Stimulated activated naive CD8-positive, alpha-beta T cell treated with anti-CD3 and anti-CD28 coated beads, Interleukin-15, Interleukin-2, amounts not matched to agents 100 U/mL and 50 U/mL, for 24 hours (primary cell): ENCODE measurements at regions not wholly inside any gene's neighbourhood (a gene's known extent, or its start where the extent isn't known, plus 50 kb on each side); places are given as distances from the start of the nearest gene placed in this dataset.

ENCODE experiments used
- ATAC-seq: fragments of 150-1000 bp; cut with Tn5 transposase; one replicate; pipeline ENCODE4 v1.10.0; 2021
- DNase-seq: peaks from one replicate; pipeline ENCODE4 v3.0.0; 2021

DNA sequence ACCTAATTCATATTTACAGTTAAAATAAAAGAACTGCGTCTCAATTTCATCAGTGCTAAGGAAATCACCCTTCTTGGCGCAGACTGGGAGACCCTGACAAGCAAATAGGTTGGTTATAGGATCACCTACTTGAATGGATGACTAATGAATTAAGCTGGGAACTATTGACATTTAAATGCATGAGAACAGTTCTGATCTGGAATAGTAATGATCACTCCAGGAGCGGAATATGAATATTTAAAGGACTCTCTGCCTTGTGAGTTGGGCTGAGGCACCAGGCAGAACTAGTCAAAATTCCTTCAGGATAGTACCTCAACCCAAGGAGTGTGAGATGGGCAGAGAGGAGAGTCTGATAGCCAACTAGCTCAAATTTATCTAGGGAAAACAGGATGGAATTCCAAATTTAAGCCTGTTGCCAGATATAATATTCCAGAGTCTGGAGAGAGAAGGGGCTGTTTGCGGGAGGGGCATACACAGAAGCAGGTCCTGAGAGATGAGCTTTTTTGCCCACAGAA lies 364.4 kb downstream of the CSNK1G3 start:
- DNase-seq (no peak), ATAC-seq (no peak)

DNA sequence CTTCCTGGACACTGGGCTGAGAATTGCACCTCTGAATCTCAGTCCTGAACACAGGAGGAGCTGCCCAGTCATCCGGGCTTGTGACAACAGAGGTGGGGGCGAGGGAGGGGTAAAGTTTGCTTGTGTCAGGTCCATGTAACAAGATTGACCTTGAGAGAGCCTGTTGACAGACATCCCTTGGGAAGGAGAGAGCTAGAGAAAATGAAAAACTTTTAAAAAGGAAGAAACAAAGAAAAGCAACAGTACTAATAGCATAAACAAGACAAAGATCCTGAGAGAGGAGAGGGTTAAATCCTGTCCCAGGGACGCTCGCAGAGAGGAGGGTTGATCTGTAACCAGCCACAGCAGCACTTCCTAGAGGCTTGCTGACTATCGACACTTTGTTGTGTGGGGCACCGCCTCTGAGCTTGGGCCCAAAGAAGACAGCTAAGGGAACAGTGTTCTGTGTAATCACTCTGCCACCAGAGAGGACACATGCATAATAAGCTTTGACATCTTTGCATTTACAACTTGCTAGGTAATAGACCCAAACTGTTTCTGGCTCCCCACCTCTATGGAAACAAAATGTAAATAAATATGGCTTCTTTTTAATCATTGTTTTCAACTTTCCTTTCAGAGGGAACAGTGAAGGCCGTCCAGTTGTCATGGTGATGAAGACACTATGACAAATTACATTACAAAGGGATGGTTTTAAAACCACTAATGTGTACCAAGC lies 363.7 kb downstream of the CSNK1G3 start:
- DNase-seq (no peak), ATAC-seq (no peak)

DNA sequence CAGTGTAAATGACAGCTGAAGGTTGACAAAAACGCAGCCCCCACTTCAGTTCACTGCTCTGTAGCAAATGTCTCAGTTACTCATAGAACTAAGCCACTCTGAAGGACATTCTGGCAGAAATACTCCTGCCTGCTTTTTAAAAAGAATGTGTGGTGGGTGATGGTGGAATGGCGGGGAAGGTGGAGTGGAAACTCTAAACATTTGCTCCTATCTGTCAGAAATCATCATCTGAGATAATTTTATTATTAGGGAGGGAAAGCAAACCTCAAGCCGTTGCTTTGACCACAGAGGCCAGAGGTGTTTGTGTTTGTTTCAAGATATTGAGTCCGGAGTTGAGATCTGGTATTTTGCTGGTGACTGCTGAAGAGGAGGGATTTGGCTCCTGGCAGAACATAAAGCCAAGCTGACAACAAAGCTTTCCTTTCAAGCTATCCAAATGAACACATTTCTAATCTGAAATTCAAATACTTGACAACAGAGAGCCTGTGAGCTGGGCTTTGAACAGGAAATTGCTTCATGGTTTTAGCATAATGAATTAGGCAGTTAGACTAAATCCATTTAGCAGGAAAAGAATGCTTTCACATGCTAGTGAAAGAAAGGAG lies 362.7 kb downstream of the CSNK1G3 start:
- ATAC-seq (no peak), DNase-seq (no peak)

DNA sequence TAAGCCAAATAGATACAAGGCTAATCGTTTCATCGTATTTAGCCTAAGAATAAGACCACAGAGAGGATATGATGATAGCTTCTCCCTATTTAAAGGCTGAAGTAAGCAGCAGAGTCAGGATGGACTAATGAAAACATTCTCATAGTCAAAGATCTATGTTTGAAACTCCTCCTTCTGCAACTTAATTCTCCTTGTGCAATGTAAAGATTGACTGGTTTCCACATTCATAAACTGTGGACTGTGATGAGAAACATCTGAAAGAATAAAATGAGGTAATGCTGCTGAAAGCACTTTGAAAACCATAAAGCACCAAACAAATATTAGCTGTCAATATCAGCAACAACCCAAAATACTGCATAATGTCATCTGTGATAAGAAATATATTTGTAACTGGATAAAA lies 361.9 kb downstream of the CSNK1G3 start:
- DNase-seq (no peak), ATAC-seq (no peak)

DNA sequence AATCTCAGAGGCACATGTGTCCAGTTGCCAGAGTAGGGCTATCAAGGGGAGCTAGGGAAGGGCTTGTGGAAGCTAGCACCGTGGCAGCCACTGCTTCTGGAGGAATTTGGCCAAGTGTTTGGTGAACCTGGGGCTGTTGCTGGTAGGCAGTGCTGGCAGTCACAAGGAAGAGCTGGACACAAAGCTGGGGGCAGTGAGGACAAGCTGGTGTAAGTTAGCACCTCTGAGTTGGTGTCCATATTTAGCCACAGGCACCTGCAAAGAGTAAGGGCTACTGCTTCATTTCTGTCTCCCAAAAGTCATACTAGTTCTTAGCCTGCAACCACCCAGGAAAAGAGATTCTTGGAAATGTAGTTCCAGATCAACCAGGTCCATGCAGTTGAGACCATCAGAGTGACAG lies 359.4 kb downstream of the CSNK1G3 start:
- ATAC-seq (no peak), DNase-seq (no peak)

DNA sequence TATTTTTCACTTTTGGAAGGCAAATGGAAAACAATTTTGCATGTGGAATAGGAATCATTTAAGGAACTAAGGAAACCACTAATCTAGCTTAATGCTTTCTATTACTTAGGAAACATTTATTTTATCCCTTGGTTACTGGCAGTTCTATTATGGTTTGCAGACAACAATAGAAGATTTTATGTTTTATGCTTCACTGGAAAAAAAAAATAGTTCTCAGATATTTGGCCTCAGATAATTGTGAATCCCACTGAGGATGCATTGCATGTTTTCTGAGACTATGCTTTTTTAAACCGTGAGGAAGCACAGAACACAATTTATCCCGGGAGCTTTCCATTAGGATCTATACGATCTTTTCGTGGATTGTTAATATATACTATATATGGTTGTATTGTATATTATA lies 356.9 kb downstream of the CSNK1G3 start:
- DNase-seq (no peak), ATAC-seq (no peak)

DNA sequence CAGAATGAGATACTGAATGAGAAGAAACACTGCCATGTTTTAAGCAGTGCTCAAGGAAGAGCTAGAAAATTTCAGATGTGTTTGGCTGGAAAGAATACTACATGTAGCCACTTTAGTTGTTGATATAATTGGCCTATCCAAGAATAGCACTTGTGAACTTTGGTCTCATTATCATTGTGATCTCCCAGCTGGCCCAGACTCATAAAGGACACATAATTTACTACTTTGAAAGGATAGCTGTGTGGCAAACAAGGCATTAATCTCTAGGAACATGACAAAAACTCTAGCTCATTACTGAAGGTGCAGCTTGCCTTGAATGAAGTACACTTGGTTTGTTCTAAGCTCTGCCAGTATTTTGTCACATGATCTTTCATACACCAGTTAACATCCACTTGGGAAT lies 356.3 kb downstream of the CSNK1G3 start:
- DNase-seq (no peak), ATAC-seq (no peak)

DNA sequence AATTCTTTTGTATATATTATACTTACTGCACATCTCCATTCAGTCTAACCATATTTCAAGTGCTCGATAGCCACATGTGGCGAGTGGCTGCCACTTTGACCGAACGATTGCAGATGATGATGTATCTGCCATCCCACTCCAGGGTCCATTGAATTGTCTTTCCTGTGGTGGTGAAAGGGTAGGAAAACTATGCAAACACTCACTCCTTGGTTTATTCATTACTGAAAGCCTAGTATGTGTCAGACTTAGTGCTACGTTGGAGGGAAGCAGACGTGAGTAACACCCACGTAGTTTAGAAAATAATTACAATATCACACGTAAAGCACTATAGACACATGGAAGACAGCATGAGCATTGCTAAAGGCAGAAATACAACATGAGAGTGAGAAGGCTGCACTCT lies 353.7 kb downstream of the CSNK1G3 start:
- DNase-seq: no peak
- ATAC-seq: no peak

DNA sequence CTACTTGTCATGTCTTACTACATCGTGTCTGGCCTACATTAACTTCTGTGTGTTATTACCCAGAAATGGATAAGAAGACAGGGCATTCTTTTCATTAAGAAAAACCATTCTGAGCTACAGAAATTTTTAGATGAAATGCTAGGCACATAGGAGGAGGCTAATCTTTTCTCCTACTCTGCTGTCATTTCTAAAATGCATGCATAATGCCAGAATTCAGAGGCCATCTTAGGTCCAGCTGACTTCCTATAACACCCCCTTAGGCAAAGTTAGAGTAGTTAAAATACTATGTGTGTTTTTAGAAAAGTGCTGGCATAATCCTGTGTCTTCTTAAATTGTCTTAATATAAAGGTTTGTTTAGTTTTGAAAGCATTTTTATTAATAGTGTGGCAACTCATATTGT lies 352.6 kb downstream of the CSNK1G3 start:
- DNase-seq (no peak), ATAC-seq (no peak)

DNA sequence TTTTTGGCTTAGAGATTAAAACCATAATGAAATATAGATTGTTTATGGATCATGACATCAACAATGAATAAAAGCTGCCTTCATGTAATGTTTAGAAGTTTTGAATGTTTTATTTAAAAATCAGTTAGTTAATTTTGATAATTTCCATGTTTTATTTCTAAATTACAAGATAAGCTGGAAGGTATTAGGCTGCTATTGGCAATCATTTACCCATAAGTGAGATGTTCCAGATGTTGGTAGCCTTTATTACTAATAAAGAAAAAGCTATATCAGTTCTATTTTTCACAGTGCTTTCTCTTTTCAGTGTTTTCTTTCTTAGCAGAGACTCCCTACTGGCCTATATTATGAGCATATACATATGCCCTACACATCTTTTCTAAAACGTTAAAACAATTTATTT lies 347.0 kb downstream of the CSNK1G3 start:
- DNase-seq: no peak
- no peak for ATAC-seq

DNA sequence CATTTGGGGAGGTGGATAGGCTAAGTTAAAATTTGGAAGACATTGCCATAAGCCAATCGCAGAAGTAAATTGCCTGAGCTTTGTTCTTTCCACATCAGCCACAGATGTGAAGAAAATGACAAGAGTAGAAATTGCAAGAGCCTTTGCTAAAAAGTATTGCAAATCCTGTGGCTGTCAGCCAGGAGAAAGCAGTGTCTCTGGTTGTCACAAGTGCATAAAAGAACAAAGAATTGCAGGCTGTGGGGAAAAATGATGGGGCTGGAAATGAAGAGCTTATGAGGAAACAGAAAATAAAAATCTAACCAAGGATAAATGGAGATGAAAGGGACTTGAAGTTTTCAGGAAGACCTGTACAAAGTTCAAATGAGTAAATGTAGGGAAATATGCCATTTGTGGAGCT lies 344.8 kb downstream of the CSNK1G3 start:
- DNase-seq (no peak), ATAC-seq (no peak)

DNA sequence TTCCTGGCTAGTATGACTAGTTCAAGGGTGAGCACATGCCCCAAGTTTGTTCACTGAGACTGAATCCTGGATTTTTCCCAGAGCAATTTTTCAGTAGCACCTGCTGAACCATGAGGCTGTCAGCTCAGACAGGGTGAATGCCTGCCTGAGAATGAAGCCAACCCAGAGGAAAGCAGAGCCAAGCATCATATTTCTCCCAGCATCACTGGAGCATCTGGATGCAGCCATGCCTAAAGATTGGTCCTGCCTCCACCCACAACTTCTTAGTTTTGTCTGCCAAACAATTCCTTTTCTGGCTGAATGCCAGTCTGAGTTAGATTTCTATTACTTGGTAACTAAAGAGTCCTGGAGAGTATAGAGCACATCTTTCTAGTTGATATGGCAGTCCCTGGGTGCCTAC lies 343.6 kb downstream of the CSNK1G3 start:
- DNase-seq: no peak
- ATAC-seq: no peak

DNA sequence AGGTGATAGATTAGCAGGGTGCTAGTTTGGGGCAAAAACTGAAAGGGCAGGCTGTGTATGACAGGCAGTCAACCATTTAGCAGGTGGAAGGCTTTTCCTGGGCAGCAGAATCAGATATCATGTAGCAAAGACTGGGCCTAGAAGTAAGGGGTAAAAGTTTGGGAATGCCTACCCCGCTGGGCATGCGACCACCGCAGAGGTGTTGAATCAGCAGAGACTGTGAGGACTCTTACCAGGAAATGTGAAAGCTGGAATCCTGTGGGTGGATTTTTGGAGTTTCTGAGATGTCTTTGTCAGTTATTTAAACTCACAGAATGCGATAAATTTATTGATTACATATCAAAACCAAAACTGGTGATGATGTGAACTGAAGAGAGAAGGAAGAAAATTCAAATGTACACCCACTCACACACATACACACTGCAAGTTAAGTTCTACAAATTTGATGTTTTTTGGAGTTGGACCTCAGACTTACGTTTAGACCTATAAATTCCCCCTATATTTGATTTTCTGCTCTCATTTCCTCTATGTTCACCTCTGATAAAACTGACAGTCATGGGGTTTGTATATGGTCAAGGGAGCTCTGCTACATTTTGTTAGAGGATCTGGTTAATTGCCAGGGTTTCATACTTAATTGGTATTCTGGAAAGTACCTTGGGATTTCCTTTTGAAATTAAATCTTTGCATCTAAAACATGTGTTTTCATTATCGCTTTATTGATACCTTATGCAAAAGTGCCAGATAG lies 333.6 kb downstream of the CSNK1G3 start:
- ATAC-seq (no peak), DNase-seq (no peak)

DNA sequence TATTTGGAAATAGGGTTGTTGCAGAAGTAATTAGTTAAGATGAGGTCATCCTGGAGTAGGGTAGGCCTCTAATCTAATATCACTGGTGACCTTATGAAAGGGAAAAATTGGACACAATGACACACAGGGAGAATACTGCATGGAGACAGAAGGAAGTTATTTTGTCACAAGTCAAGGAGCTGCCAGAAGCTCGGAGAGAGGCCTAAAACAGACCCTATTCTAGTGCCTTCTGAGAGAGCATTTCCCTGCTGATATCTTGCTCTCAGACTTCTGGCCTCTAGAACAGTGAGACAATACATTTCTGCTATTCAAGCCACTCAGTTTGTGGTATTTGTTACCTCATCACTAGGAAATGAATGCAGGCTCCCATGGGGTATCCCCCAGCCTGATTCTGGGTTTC lies 332.9 kb downstream of the CSNK1G3 start:
- DNase-seq (no peak), ATAC-seq (no peak)

DNA sequence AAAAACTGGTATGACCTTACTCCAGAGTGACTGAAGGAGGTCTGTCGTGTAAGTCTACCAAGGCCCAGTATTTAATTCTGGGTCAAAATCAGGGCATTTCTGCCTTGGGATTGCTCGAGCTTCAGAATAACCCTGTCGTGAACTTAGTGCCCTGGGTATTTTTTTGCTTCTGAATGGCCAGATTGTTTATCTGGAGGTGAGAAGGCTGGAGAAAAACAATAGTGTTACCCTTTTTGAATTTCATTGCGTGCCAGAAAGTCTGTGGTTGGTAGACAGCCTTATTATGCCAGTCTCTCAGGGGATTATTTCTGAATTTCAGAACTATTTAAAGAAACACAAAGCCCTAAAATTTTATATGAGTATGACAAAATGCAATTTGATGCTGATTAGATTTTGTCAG lies 323.4 kb downstream of the CSNK1G3 start:
- ATAC-seq (no peak), DNase-seq (no peak)

DNA sequence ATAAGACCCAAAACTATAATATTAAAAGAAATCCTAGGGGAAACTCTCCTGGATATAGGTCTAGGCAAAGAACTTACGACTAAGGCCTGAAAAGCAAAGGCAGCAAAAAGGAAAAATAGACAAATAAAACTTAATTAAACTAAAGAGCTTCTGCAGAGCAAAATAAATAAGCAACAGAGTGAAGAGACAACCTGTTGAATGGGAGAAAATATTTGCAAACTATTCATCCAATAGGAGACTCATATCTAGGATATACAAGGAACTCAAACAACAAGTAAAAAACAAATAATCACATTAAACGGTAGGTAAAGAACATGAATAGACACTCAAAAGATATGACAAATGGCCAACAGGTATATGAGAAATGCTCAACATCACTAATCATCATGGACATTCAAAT lies 318.6 kb downstream of the CSNK1G3 start:
- DNase-seq (no peak), ATAC-seq (no peak)

DNA sequence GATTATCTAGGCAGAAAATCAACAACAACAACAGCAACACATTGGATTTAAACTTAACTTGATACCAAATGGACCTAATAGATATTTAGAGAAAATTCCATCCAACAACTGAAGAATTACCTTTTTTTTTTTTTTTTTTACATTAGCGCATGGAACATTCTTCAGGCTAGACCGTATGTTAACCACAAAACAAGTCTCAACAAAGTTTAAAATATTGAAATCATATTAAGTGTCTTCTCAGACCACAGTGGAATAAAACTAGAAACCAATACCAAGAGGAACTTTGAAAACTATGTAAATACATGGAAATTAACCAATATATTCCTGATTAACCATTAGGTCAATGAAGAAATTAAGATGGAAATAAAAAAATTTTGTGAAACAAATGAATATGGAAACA lies 315.8 kb downstream of the CSNK1G3 start:
- no peak for DNase-seq
- ATAC-seq: no peak

DNA sequence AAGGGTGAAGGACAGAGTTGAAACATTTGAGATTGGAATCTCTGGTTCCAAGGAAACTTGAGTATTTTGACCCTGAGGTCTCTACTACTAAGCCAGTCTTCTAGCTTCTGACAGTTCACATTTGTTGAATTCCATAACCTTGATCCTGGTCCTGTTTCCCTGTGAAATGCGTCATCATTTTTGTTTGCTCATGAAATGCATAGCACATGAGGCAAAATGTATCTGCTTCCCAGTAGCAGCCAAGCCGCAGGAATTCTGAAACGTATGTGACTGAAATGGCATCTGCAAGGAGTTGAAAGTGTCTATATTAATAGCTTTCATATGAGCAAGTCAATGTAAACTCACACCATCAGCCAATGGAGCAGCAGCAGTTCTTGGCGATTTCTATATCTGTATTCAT lies 307.9 kb downstream of the CSNK1G3 start:
- no peak for DNase-seq
- no peak for ATAC-seq

DNA sequence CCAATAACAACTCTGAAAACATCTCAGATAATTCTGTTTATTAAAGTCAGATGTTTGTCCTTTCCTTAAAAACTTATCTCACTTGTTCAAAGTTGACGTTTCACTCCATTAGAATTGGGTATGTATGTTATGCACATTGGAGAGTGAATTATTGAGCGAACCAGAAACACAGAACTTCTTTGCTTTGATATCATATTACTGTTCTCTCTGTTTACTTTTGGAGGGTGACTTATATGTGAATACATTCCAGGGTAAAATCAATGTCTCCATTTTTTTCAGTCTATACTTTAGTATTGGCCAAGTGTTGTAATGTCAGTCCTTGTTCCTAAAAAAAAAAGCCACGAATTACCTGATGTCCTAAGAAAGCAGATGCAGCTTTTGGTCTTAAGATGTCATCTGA lies 307.4 kb downstream of the CSNK1G3 start:
- ATAC-seq: no peak
- no peak for DNase-seq

DNA sequence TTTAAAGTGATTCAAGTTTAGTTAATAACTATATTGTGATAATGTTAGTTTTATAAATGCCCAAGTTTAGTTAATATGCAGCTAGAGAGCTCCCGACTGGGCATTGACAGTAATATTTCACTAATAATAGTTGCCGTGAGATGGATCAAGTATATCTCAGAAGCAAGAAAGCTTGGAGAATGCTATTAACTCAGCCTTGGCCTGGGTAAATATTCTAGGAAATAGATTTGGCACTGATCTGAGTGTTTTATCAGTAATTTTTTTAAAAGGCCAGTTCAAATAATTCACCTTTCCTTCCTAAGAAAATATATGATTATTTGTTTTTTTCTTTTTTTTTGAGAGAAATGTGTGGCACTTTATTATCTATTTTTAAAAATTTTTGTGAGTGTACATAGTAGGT lies 305.3 kb downstream of the CSNK1G3 start:
- no peak for DNase-seq
- no peak for ATAC-seq

DNA sequence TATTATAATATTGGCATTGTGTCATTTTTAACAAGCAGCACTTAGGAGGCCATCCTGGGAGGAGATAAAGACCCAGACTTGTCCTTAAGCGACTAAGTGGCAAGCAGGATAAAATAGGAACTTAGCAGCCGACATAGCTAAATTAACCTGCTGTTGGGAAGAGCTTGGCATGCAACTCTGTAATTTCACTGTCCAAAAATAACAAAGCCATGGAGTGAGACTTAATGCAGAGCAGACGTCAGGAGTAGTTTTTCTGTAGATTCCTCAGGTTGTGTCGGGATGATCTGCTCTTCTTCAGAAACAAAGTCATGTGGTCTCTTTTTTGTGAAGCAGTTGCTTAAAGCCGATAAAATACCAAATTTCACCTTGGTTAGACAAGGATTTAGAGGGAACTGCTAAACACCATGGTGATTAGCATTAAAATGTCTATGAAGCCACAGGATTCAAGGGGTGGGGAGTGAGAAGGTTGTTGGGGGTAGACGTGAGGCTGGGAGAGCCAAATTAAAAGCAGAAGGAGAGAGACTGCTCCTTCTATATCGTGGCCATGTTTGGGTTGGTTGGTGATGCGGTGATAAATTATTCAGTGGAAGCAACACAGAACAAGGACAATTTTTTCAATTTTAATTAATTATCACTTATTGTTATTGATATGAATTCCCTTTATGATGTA lies 303.0 kb downstream of the CSNK1G3 start:
- no peak for ATAC-seq
- DNase-seq: no peak

DNA sequence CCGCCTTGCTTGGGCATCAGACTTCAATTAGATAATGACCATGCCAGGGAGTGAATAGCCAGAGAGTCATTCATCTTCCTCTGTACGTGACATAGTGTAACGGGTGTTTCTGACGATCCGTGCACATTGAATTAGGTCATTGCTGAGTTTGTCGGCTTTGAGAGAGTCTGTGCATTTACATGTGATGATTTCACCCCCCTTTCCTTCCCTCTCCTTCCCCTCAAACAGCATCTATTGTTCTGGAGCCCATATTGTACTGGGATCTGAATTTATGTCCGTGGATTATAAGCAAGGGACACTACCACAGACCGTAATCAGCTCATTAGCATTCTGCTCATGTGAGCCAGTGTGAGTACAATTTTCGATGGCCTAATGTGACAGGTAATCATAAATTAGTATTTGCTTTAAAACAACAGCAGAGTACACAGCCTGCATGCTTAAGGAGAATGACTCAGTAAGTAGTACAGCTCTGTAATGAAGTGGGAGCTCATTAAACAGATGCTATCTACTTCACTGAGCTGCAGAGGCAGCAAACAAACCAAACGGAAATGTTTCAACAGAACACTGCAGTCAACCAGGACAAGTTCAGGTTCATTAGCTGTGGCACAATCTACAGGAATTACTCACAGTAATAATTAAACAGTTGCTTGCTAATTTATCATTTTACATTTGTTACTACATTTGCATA lies 302.1 kb downstream of the CSNK1G3 start:
- DNase-seq (no peak), ATAC-seq (no peak)
